DOHH2 (cell line): ENCODE measurements at regions not wholly inside any gene's neighbourhood (a gene's known extent, or its start where the extent isn't known, plus 50 kb on each side); places are given as distances from the start of the nearest gene placed in this dataset.

Source experiments
- H3F3A ChIP-seq: fragments of 200-600 bp; sonication (generic), shearing (Covaris generic); 2 replicates; pipeline ENCODE4 v1.6.0; 2016; ENCODE audit warnings: antibody characterized with exemption, mild to moderate bottlenecking; ENCODE audit not compliant: control insufficient read depth, insufficient read depth
- H3K27ac ChIP-seq: fragments of 200-600 bp; sonication (generic); 2 replicates; pipeline ENCODE4 v1.5.1; 2014; ENCODE audit warnings: low read depth, mild to moderate bottlenecking, low read length, moderate library complexity
- H3K27me3 ChIP-seq: fragments of 200-600 bp; sonication (generic); 2 replicates; pipeline ENCODE4 v1.6.1; 2014; ENCODE audit warnings: mild to moderate bottlenecking, low read length, mixed read lengths; ENCODE audit not compliant: control insufficient read depth
- H3K36me3 ChIP-seq: fragments of 200-600 bp; sonication (generic); 2 replicates; pipeline ENCODE4 v1.6.1; 2014; ENCODE audit warnings: mild to moderate bottlenecking, low read length, moderate library complexity, mixed read lengths; ENCODE audit not compliant: control insufficient read depth
- H3K4me1 ChIP-seq: fragments of 200-600 bp; sonication (generic); 2 replicates; pipeline ENCODE4 v1.6.1; 2014; ENCODE audit warnings: mild to moderate bottlenecking, low read length, mixed read lengths; ENCODE audit not compliant: control insufficient read depth
- H3K4me2 ChIP-seq: fragments of 200-600 bp; sonication (generic); 2 replicates; pipeline ENCODE4 v1.6.0; 2014; ENCODE audit warnings: mild to moderate bottlenecking, low read length, moderate library complexity
- H3K4me3 ChIP-seq: fragments of 200-600 bp; sonication (generic); 2 replicates; pipeline ENCODE4 v1.5.1; 2014; ENCODE audit warnings: mild to moderate bottlenecking, low read length, mixed read lengths
- H3K79me2 ChIP-seq: fragments of 200-600 bp; sonication (generic); 2 replicates; pipeline ENCODE4 v1.6.1; 2014; ENCODE audit warnings: mild to moderate bottlenecking, low read length, mixed read lengths; ENCODE audit not compliant: control insufficient read depth
- H3K9me2 ChIP-seq: fragments of 200-600 bp; sonication (generic); replicated peaks from 2 replicates; pipeline ENCODE4 v1.6.1; 2014; ENCODE audit warnings: mild to moderate bottlenecking, low read length, mixed read lengths; ENCODE audit not compliant: control insufficient read depth
- H3K9me3 ChIP-seq: fragments of 200-600 bp; sonication (generic); 2 replicates; pipeline ENCODE4 v1.6.1; 2014; ENCODE audit warnings: antibody characterized with exemption, low read length, mixed read lengths; ENCODE audit not compliant: control insufficient read depth, insufficient read depth
- H4K20me1 ChIP-seq: fragments of 200-600 bp; sonication (generic); 2 replicates; pipeline ENCODE4 v1.6.0; 2014; ENCODE audit warnings: low read depth, mild to moderate bottlenecking, antibody characterized with exemption, low read length, moderate library complexity; ENCODE audit not compliant: control insufficient read depth, insufficient read depth
- CTCF ChIP-seq: fragments of 200-600 bp; sonication (generic); IDR thresholded peaks from one replicate; pipeline ENCODE4 v1.5.1; 2014; ENCODE audit warnings: antibody characterized with exemption, mild to moderate bottlenecking, low read depth, low read length; ENCODE audit not compliant: poor library complexity, severe bottlenecking
- EZH2phosphoT487 ChIP-seq: fragments of 200-600 bp; sonication (generic); IDR thresholded peaks from 2 replicates; pipeline ENCODE4 v1.6.1; 2017; ENCODE audit warnings: borderline replicate concordance, mild to moderate bottlenecking, antibody characterized with exemption, low read length, moderate library complexity, mixed read lengths

GRCh38 chr1:80893115-80893514, 907.6 kb upstream of the ADGRL2 start:
- no peak overlapping the region for H3K4me3 ChIP-seq
- H3K4me2 ChIP-seq, result no peak overlapping the region
- H3K36me3 ChIP-seq, result no peaks in the 10 kb centered on the region
- no peaks in the 10 kb centered on the region for H3F3A ChIP-seq
- H3K4me1 ChIP-seq, result no peaks in the 10 kb centered on the region
- H3K27me3 ChIP-seq, result no peaks in the 10 kb centered on the region
- no peak overlapping the region for H3K27ac ChIP-seq
- no peaks in the 10 kb centered on the region for H3K79me2 ChIP-seq
- H3K9me3 ChIP-seq, result no peaks in the 10 kb centered on the region
- TF ChIP-seq EZH2phosphoT487 (no peak), CTCF (no peak)
- H3K9me2 ChIP-seq, result no peaks in the 10 kb centered on the region
- no peaks in the 10 kb centered on the region for H4K20me1 ChIP-seq

GRCh38 chr1:80892539-80892938, 908.2 kb upstream of the ADGRL2 start:
- Histone ChIP-seq H3K27me3 (no peaks in the 10 kb centered on the region), H3K36me3 (no peaks in the 10 kb centered on the region), H3K27ac (no peak overlapping the region), H3K9me2 (no peaks in the 10 kb centered on the region), H3K4me3 (no peak overlapping the region), H3K4me1 (no peaks in the 10 kb centered on the region), H4K20me1 (no peaks in the 10 kb centered on the region), H3K9me3 (no peaks in the 10 kb centered on the region), H3F3A (no peaks in the 10 kb centered on the region), H3K4me2 (no peak overlapping the region), H3K79me2 (no peaks in the 10 kb centered on the region)
- no peak for TF ChIP-seq CTCF
- TF ChIP-seq EZH2phosphoT487, result no peak

- TF ChIP-seq CTCF (no peak), EZH2phosphoT487 (no peak)
- H3K4me2 ChIP-seq, result no peak overlapping the region
- no peaks in the 10 kb centered on the region for H3K9me3 ChIP-seq
- H3K36me3 ChIP-seq, result no peaks in the 10 kb centered on the region
- no peak overlapping the region for H3K4me3 ChIP-seq
- no peaks in the 10 kb centered on the region for H3K79me2 ChIP-seq
- H3F3A ChIP-seq, result no peaks in the 10 kb centered on the region
- no peaks in the 10 kb centered on the region for H3K4me1 ChIP-seq
- H3K27me3 ChIP-seq, result no peaks in the 10 kb centered on the region
- no peaks in the 10 kb centered on the region for H3K9me2 ChIP-seq
- no peak overlapping the region for H3K27ac ChIP-seq
- no peaks in the 10 kb centered on the region for H4K20me1 ChIP-seq
Measured at GRCh38 chr1:80891871-80892270, 908.9 kb upstream of the ADGRL2 start.

- Histone ChIP-seq H3K36me3 (no peaks in the 10 kb centered on the region), H3K79me2 (no peaks in the 10 kb centered on the region), H3K4me1 (no peaks in the 10 kb centered on the region), H3K9me2 (no peaks in the 10 kb centered on the region), H3K27ac (no peak overlapping the region), H3K9me3 (no peaks in the 10 kb centered on the region), H3K27me3 (no peaks in the 10 kb centered on the region), H3K4me2 (no peak overlapping the region), H3F3A (no peaks in the 10 kb centered on the region), H4K20me1 (no peaks in the 10 kb centered on the region), H3K4me3 (no peak overlapping the region)
- no peak for TF ChIP-seq CTCF
- TF ChIP-seq EZH2phosphoT487, result no peak
Measured at GRCh38 chr1:80882553-80882952, 918.2 kb upstream of the ADGRL2 start.
